ENCODE measurements at regions not wholly inside any gene's neighbourhood (a gene's known extent, or its start where the extent isn't known, plus 50 kb on each side); places are given as distances from the start of the nearest gene placed in this dataset.

GRCh38 chr18:78709261-78709809 is 270.3 kb upstream of the SALL3 start:
- no peak overlapping the region for H3K4me3 Mint-ChIP-seq (ENCODE audit: low read depth)
- DNase-seq (ENCODE audit: low spot score, unreplicated experiment), result no peak

DNA sequence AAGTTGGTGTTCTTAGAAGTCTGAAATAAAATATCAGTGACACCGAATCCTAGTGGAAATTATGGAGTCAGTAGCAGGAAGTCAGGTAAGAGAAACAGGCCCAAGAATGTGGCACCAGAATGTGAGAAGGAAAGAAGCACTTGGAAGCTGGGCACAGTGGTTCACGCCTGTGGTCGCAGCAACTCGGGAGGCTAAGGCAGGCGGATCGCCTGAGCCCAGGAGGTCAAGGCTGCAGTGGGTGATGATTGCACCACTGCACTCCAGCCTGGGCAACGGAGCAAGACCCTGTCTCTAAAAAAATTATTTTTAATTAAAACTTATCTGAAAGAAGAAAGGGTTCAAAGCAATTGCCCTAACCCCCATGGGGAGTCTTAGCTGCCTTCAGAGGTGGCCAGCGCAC is 268.3 kb upstream of the SALL3 start:
- no peaks in the 10 kb centered on the region for H3K4me1 Mint-ChIP-seq (ENCODE audit: low read depth)
- TF ChIP-seq CTCF (IDR thresholded peaks at IDR 0.05; ENCODE audit: unreplicated experiment), result no peak
- peaks cover 12% of the 10 kb centered on the region for H3K9me3 Mint-ChIP-seq (ENCODE audit: low read depth)
- H3K36me3 Mint-ChIP-seq (ENCODE audit: insufficient read depth), result no peaks in the 10 kb centered on the region
- no peak overlapping the region for H3K4me3 Mint-ChIP-seq (ENCODE audit: low read depth)
- DNase-seq (ENCODE audit: low spot score, unreplicated experiment), result no peak
- peaks cover 11% of the 10 kb centered on the region for H3K27me3 Mint-ChIP-seq
- no peak overlapping the region for H3K27ac Mint-ChIP-seq

More at GRCh38 chr18:78709261-78709809, 270.3 kb upstream of the SALL3 start:
- no peak for TF ChIP-seq CTCF (IDR thresholded peaks at IDR 0.05; ENCODE audit: unreplicated experiment)
- Mint-ChIP-seq H3K9me3 (ENCODE audit: low read depth) (peaks cover 12% of the 10 kb centered on the region), H3K27me3 (peaks cover 6% of the 10 kb centered on the region), H3K36me3 (ENCODE audit: insufficient read depth) (no peaks in the 10 kb centered on the region), H3K4me1 (ENCODE audit: low read depth) (no peaks in the 10 kb centered on the region), H3K27ac (no peak overlapping the region)

- no peak for TF ChIP-seq CTCF (IDR thresholded peaks at IDR 0.05; ENCODE audit: unreplicated experiment)
- Mint-ChIP-seq H3K4me1 (ENCODE audit: low read depth) (no peaks in the 10 kb centered on the region), H3K4me3 (ENCODE audit: low read depth) (no peak overlapping the region)
Measured at GRCh38 chr18:78711971-78712370, 267.6 kb upstream of the SALL3 start.

DNA sequence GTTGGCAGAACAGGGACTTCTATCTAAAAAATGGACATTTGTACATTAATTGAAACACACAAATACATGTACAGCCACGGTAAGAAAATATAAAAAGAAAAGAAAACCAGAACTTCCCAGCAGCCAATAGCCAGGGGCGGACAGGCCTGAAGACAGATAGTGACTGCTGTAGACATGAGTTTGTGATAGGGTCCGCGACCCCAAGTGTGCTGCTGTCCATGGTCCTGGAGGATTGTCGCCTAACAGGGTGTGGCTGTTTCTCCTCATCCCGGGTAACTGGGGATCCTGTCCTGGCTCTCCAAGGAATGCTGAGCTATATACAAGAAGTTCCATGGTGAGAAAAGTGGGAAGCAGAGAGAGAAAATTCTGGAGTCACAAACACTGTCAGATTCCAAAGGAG is 266.5 kb upstream of the SALL3 start:
- no peak overlapping the region for H3K27ac Mint-ChIP-seq
- TF ChIP-seq CTCF (IDR thresholded peaks at IDR 0.05; ENCODE audit: unreplicated experiment), result no peak
- no peaks in the 10 kb centered on the region for H3K36me3 Mint-ChIP-seq (ENCODE audit: insufficient read depth)
- no peaks in the 10 kb centered on the region for H3K4me1 Mint-ChIP-seq (ENCODE audit: low read depth)
- H3K27me3 Mint-ChIP-seq, result peaks cover 11% of the 10 kb centered on the region
- peak; percentile 59 for DNase-seq (ENCODE audit: low spot score, unreplicated experiment)
- H3K4me3 Mint-ChIP-seq (ENCODE audit: low read depth), result no peak overlapping the region
- H3K9me3 Mint-ChIP-seq (ENCODE audit: low read depth), result peaks cover 8% of the 10 kb centered on the region

More at GRCh38 chr18:78711971-78712370, 267.6 kb upstream of the SALL3 start:
- no peak for DNase-seq (ENCODE audit: low spot score, unreplicated experiment)
- H3K9me3 Mint-ChIP-seq (ENCODE audit: low read depth), result peaks cover 12% of the 10 kb centered on the region
- peaks cover 11% of the 10 kb centered on the region for H3K27me3 Mint-ChIP-seq
- no peak overlapping the region for H3K27ac Mint-ChIP-seq
- H3K36me3 Mint-ChIP-seq (ENCODE audit: insufficient read depth), result no peaks in the 10 kb centered on the region

- no peak for TF ChIP-seq CTCF (IDR thresholded peaks at IDR 0.05; ENCODE audit: unreplicated experiment)
- peaks cover 4% of the 10 kb centered on the region for H3K9me3 Mint-ChIP-seq (ENCODE audit: low read depth)
- H3K4me1 Mint-ChIP-seq (ENCODE audit: low read depth), result no peaks in the 10 kb centered on the region
Measured at GRCh38 chr18:78713726-78714125, 265.9 kb upstream of the SALL3 start.

More at GRCh38 chr18:78713726-78714125, 265.9 kb upstream of the SALL3 start:
- Mint-ChIP-seq H3K4me3 (ENCODE audit: low read depth) (no peak overlapping the region), H3K27me3 (peaks cover 11% of the 10 kb centered on the region), H3K27ac (no peak overlapping the region), H3K36me3 (ENCODE audit: insufficient read depth) (no peaks in the 10 kb centered on the region)
- no peak for DNase-seq (ENCODE audit: low spot score, unreplicated experiment)
